ENCODE measurements at regions not wholly inside any gene's neighbourhood (a gene's known extent, or its start where the extent isn't known, plus 50 kb on each side); places are given as distances from the start of the nearest gene placed in this dataset.

- DNase-seq: no peak
Observed at GRCh38 chr9:28661853-28662252, 1088.6 kb upstream of the C9orf72 start.

GRCh38 chr9:28662675-28663074, 1089.4 kb upstream of the C9orf72 start:
- DNase-seq: no peak

DNA sequence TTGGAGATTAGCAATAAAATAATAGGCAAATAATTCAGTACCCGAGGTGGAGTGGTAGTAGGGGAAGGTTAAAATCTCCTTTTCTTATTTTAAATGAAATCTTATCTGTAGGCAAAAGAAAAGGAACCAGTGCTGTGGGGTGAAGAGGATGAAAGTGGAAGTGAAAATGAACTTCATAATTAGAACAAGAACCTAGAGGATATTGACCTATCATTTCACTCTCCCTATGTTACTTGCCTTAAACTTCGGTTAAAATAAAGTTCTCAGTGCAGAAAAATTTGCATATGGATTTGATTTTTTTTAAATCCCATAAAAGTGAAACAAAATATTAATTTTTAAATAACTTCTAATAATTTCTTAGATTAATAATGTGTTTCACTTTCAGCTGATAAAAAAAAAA, 1094.9 kb upstream of the C9orf72 start:
- no peak for DNase-seq

DNA sequence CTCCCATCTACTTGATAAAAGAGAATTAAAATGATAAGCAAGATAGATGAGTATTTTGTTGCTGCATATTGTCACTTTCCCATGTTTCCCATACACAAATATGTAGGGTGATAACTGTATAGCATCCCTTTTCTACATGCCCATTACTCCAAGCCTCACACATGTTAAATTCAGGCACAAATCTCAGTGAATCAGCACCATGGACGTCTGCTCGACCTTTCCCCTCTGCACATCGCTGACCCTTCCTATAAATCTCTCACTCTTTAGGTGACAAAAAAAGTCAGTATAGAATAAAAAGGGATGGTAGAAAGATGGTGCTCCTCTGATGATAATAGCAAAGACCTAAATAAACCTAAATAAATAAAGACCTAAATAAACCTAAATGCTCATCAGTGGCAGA, 1097.7 kb upstream of the C9orf72 start:
- DNase-seq: no peak

DNA sequence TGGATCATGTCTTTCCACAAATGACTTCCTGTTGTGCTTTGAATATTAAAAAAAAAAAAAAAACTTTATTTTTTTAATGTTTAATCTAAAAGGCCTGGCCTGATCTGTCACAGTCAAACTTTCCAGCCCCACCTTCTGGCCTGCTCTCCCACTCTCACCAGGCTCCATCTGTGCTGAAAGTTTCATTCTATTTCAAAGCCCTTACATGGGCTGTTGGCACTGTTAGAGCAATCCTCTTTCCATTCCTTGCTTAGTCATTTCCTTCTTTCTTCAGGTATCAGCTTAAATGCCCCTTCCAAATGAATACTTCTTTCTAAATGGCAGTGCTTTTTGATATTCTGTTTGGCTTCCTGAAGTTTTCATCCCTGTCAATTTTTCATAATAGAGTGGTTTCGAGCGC, 1104.8 kb upstream of the C9orf72 start:
- DNase-seq: no peak

- DNase-seq: no peak
Observed at GRCh38 chr9:28688172-28688571, 1114.9 kb upstream of the C9orf72 start.

DNA sequence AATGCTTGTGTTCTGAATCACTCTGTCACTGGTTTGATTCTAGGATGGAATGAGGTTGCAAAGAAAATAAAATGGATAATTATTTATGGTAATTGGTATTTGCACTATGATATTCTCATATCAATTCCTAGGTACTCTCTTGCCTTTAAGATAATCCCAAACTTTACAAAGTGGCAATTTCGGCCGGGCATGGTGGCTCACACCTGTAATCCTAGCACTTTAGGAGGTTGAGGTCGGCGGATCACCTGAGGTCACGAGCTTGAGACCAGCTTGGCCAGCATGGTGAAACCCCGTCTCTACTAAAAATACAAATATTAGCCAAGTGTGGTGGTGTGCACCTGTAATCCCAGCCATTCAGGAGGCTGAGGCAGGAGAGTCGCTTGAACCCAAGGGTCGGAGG, 1118.7 kb upstream of the C9orf72 start:
- DNase-seq: no peak

- DNase-seq: no peak
Observed at GRCh38 chr9:28696960-28697359, 1123.7 kb upstream of the C9orf72 start.

- DNase-seq: no peak
Observed at GRCh38 chr9:28699632-28700031, 1126.4 kb upstream of the C9orf72 start.

- DNase-seq: no peak
Observed at GRCh38 chr9:28707616-28708015, 1134.3 kb upstream of the C9orf72 start.

GRCh38 chr9:28714188-28714587, 1140.9 kb upstream of the C9orf72 start:
- DNase-seq: no peak

DNA sequence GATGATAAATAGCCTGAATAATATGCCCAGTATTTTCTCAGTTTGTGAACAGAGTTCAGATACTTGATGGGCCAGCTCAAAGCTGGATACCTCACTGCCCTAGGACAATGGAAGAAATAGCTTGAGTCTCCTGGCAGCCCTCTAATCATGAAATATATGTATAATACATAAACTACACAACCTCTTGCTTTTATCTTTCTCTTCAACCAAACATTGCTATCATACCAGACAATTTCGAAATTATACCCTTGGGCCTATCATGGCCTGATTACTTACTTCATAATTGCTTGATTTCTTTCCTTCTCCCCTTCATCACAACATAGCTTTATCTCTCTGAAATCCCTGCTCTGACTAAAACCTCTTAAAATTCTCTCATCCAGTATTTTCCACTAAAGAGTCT, 1144.9 kb upstream of the C9orf72 start:
- DNase-seq: no peak

DNA sequence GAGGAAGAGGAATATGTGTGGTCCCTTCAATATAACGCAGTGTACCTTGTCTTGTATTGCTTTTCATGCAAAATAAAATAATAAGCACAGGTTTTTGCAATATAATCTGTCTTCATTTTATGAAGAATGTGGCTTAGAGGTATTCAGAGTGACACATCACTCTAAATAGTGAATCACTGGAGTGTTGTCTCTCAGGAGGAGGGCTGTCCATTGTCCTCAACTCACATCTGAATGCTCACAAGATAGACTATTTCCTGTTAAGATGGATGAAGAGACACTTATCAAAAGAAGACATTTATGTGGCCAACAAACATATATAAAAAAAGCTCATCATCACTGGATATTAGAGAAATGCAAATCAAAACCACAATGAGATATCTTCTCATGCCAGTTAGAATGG, 1147.5 kb upstream of the C9orf72 start:
- no peak for DNase-seq

- no peak for DNase-seq
Observed at GRCh38 chr9:28730111-28730510, 1156.8 kb upstream of the C9orf72 start.

DNA sequence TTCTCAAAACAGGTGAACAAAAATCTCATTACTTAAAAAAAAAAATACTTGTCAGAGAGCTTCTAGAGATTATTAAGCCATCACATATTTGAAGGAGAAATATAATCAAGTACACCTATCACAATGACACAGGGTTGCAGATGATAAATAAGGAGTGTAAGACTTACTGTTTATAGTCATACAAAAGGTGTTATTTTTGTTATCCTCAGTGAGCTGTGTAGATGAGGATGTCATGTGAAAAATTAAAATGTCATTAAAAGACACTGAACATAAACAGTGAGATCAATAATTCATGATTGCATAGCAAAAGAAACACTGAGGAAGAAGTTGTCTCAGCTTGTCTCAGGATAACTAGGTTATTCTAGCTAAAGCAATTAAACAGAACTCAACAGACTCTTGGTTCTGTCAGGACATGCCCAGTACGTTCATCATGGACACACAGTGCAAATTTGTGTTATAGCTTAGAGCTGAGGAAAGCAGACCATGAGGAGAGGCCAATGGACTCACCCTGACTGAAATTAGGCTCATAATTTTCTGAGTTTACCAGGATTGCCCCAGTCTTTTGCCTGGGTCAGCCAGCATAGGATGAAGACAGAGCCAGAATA, 1162.6 kb upstream of the C9orf72 start:
- DNase-seq: no peak

- no peak for DNase-seq
Observed at GRCh38 chr9:28741459-28741858, 1168.2 kb upstream of the C9orf72 start.

- no peak for DNase-seq
Observed at GRCh38 chr9:28747351-28747985, 1174.2 kb upstream of the C9orf72 start.

DNA sequence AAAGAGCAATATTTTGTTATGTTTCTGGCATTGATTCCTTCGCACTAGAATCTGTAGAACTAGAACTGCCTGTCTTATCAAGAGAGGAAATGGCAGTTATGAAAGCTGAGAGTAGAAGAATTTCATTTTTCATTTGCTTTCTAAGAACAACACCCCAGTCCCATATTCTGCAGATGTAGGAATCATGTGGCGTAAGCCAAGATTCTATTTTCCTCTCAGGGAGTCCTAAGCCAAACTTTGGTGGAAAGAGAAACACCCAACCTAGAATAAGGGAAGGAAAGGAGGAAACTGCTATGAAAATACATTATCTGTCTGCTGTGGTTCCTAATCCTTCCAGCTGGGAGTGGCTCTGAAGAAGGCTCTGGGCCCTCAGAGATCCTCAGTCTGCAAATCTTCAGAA, 1176.9 kb upstream of the C9orf72 start:
- no peak for DNase-seq

- no peak for DNase-seq
Observed at GRCh38 chr9:28758341-28758740, 1185.1 kb upstream of the C9orf72 start.

GRCh38 chr9:28758971-28759370, 1185.7 kb upstream of the C9orf72 start:
- DNase-seq: no peak

DNA sequence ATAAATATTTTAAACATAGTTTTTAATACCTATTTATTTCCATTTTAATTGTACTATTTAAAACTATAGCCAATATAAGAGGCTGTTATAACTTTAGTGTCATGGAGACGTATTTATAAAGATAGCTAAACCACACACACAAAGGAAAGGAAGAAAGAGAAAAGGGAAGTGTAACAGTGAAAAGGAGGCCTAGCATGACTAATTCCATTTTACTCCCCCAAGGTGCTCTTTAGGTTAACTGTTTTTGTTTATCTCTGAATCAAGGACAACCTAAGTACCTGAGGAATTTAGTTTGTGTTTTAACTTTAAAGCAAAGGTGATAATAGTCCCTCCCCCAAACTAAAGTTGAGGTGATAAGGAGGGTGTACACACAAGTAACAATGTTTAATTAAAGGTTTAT, 1188.9 kb upstream of the C9orf72 start:
- no peak for DNase-seq

GRCh38 chr9:28764532-28764931, 1191.3 kb upstream of the C9orf72 start:
- no peak for DNase-seq

DNA sequence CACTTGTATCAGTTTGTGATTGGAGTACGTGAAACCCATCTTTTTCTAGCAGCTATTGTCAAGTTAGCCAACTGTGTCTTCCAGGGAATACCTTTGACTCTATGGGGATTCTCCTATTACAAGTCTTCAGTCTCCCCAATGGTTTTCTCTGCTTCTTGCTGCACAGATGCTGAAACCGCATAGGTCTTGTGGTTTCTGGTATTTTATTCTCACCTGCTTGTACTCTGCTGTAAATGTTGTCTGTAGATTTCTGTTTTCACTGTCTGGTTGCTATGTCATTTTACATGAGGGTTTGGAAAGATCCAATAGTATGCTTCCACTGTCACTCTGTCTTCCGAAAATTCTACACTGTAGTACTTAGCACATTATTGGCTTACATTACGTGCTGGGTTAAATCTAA, 1196.9 kb upstream of the C9orf72 start:
- no peak for DNase-seq

DNA sequence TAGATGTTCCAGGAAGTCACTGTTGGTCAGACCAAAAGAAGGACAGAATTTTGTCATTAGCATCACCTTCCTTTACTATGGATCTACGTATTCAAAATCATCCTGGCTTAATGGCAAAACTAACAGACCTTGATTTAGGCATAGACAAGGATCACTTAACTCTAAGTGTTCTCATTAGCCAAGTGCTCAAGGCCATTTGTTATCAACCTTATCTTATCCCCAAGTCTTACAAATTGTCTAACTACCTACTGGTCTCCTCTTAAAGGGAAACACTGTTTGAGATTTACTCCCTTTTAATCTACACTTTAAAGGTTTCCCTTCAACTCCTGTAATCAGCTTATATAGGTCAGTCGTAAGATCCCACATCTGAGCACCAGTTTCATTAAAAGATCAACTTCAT, 1197.5 kb upstream of the C9orf72 start:
- DNase-seq: no peak
